KMS-11 (cell line): ENCODE measurements at regions not wholly inside any gene's neighbourhood (a gene's known extent, or its start where the extent isn't known, plus 50 kb on each side); places are given as distances from the start of the nearest gene placed in this dataset.

ENCODE experiments used
- H2AFZ ChIP-seq: fragments of 200-600 bp; sonication (generic); 2 replicates; pipeline ENCODE4 v1.6.1; 2016; ENCODE audit warnings: antibody characterized with exemption, mixed run types, low read depth
- H3K27ac ChIP-seq: fragments of 200-600 bp; sonication (generic); 2 replicates; pipeline ENCODE4 v1.6.1; 2016; ENCODE audit warnings: mild to moderate bottlenecking, mixed run types
- H3K27me3 ChIP-seq: fragments of 200-600 bp; sonication (generic); 2 replicates; pipeline ENCODE4 v1.6.1; 2017; ENCODE audit warnings: mild to moderate bottlenecking, low read depth, mixed run types, moderate library complexity; ENCODE audit not compliant: insufficient read depth
- H3K36me3 ChIP-seq: fragments of 200-600 bp; sonication (generic); 2 replicates; pipeline ENCODE4 v1.6.1; 2017; ENCODE audit warnings: mild to moderate bottlenecking, mixed run types; ENCODE audit not compliant: insufficient read depth
- H3K4me1 ChIP-seq: fragments of 200-600 bp; sonication (generic); 2 replicates; pipeline ENCODE4 v1.6.1; 2016; ENCODE audit warnings: mild to moderate bottlenecking, low read depth, mixed run types; ENCODE audit not compliant: poor library complexity, severe bottlenecking
- H3K4me2 ChIP-seq: fragments of 200-600 bp; sonication (generic); 2 replicates; pipeline ENCODE4 v1.7.0; 2016; ENCODE audit warnings: mild to moderate bottlenecking, mixed run types
- H3K4me3 ChIP-seq: fragments of 200-600 bp; sonication (generic); IDR thresholded peaks from 2 replicates; pipeline ENCODE4 v1.6.1; 2017; ENCODE audit warnings: low read depth, low read length, mixed read lengths; ENCODE audit not compliant: insufficient read depth
- H3K79me2 ChIP-seq: fragments of 200-600 bp; sonication (generic); 2 replicates; pipeline ENCODE4 v1.6.1; 2016; ENCODE audit warnings: low read depth, mixed run types; ENCODE audit not compliant: insufficient read depth
- H3K9ac ChIP-seq: fragments of 200-600 bp; sonication (generic); 2 replicates; pipeline ENCODE4 v1.6.1; 2016; ENCODE audit warnings: mild to moderate bottlenecking, mixed run types
- H4K20me1 ChIP-seq: fragments of 200-600 bp; sonication (generic); 2 replicates; pipeline ENCODE4 v1.6.1; 2016; ENCODE audit warnings: mild to moderate bottlenecking, mixed run types; ENCODE audit not compliant: insufficient read depth
- CTCF ChIP-seq: fragments of 200-600 bp; sonication (generic); conservative IDR thresholded peaks from 2 replicates; pipeline ENCODE4 v1.6.1; 2017; ENCODE audit warnings: low read depth, mild to moderate bottlenecking, antibody characterized with exemption, low read length, moderate library complexity, mixed read lengths

- H3K27me3 ChIP-seq, result no peaks in the 10 kb centered on the region
- no peaks in the 10 kb centered on the region for H3K79me2 ChIP-seq
- no peak overlapping the region for H3K9ac ChIP-seq
- no peak overlapping the region for H3K27ac ChIP-seq
- no peak for TF ChIP-seq CTCF
- no peaks in the 10 kb centered on the region for H3K36me3 ChIP-seq
- no peak overlapping the region for H3K4me3 ChIP-seq
- no peak overlapping the region for H3K4me2 ChIP-seq
- no peak overlapping the region for H2AFZ ChIP-seq
- H3K4me1 ChIP-seq, result peaks cover 19% of the 10 kb centered on the region
- H4K20me1 ChIP-seq, result no peaks in the 10 kb centered on the region
These were observed 252.0 kb downstream of the CTTN start for GRCh38 chr11:70650075-70650909.

DNA sequence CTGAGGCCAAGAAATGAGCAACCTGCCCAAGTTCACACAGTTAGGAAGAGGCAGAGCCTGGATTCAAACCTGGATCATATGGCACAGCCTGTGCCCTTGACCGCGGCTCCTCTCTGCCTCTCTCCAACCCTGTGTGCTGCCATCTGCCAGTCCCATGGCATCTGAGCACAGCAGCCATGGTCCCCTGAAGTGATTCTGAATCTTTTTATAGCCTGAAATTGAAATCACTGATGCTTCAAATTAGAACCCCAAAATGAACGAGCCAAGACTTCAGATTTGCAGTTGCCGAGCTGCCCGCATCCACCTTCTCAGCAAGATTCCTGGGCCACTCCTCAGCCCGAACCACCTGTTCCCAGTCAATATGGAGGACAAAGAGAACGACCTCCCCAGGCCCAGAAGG lies 252.7 kb downstream of the CTTN start:
- no peaks in the 10 kb centered on the region for H3K27me3 ChIP-seq
- no peaks in the 10 kb centered on the region for H3K79me2 ChIP-seq
- no peak overlapping the region for H3K27ac ChIP-seq
- H2AFZ ChIP-seq, result no peak overlapping the region
- no peak overlapping the region for H3K9ac ChIP-seq
- no peak for TF ChIP-seq CTCF
- H4K20me1 ChIP-seq, result no peaks in the 10 kb centered on the region
- H3K4me2 ChIP-seq, result no peak overlapping the region
- no peak overlapping the region for H3K4me3 ChIP-seq
- H3K4me1 ChIP-seq, result peaks cover 19% of the 10 kb centered on the region
- H3K36me3 ChIP-seq, result no peaks in the 10 kb centered on the region

DNA sequence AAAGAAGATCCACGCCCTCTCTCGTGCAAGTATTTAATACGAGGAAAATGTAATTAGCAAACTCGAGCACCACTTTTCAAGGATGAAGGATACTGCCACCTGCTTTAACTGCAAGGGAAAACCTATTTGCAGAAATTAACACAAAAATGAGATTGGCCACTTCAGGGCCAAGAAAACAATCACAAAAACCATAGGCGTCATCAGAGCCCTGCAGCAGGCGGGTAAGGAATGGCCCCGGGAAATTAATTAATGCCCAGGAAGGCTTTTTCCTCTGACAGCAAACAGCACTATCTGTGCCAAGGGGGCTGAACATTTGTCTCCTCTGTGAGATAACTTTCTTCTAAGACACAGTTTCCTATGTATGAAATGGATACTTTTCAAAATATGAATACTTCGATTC lies 255.7 kb downstream of the CTTN start:
- Histone ChIP-seq H3K4me2 (no peak overlapping the region), H3K9ac (no peak overlapping the region), H4K20me1 (no peaks in the 10 kb centered on the region), H2AFZ (no peak overlapping the region), H3K27me3 (no peaks in the 10 kb centered on the region), H3K36me3 (no peaks in the 10 kb centered on the region), H3K4me1 (peaks cover 2% of the 10 kb centered on the region), H3K4me3 (no peak overlapping the region), H3K79me2 (no peaks in the 10 kb centered on the region), H3K27ac (no peak overlapping the region)
- no peak for TF ChIP-seq CTCF

GRCh38 chr11:70655816-70656215 lies 257.5 kb downstream of the CTTN start:
- no peaks in the 10 kb centered on the region for H3K36me3 ChIP-seq
- no peak overlapping the region for H3K27ac ChIP-seq
- H3K4me2 ChIP-seq, result no peak overlapping the region
- no peak overlapping the region for H3K4me3 ChIP-seq
- H3K9ac ChIP-seq, result no peak overlapping the region
- no peak overlapping the region for H2AFZ ChIP-seq
- no peaks in the 10 kb centered on the region for H3K27me3 ChIP-seq
- TF ChIP-seq CTCF, result no peak
- no peaks in the 10 kb centered on the region for H3K79me2 ChIP-seq
- peaks cover 20% of the 10 kb centered on the region for H3K4me1 ChIP-seq
- no peaks in the 10 kb centered on the region for H4K20me1 ChIP-seq
